WTC11 (cell line): ENCODE measurements at regions not wholly inside any gene's neighbourhood (a gene's known extent, or its start where the extent isn't known, plus 50 kb on each side); places are given as distances from the start of the nearest gene placed in this dataset.

Experiments used
- ATAC-seq: fragments of 200-7000 bp; cut with Tn5 transposase; 2 replicates; pipeline ENCODE4 v1.10.0; 2021; ENCODE audit warnings: mild to moderate bottlenecking, moderate library complexity
- CTCF ChIA-PET: fragments of 300-600 bp; sonication (Branson Sonifier 250); formaldehyde crosslinking; loops from one replicate; lab custom pipeline; 2021; ENCODE audit warnings: antibody characterized with exemption; lab: Charles Lee
- POLR2A ChIA-PET: fragments of 350-600 bp; sonication (Branson Sonifier 250); formaldehyde crosslinking; loops from one replicate; lab custom pipeline; 2021; ENCODE audit warnings: antibody characterized with exemption; lab: Charles Lee
- DNase-seq: peaks from one replicate; pipeline ENCODE4 v3.0.0; 2021; ENCODE audit warnings: low spot score
- H3K27ac Mint-ChIP-seq: 2 replicates; pipeline ENCODE4 v1.8.0; 2021; ENCODE audit warnings: mixed read lengths
- H3K27me3 Mint-ChIP-seq: 2 replicates; pipeline ENCODE4 v1.8.0; 2021; ENCODE audit warnings: low read depth, mild to moderate bottlenecking, moderate library complexity, mixed read lengths
- H3K36me3 Mint-ChIP-seq: 2 replicates; pipeline ENCODE4 v1.8.0; 2021; ENCODE audit warnings: mixed read lengths
- H3K4me1 Mint-ChIP-seq: 2 replicates; pipeline ENCODE4 v1.8.0; 2022; ENCODE audit warnings: mixed read lengths
- H3K4me3 Mint-ChIP-seq: 2 replicates; pipeline ENCODE4 v1.8.0; 2021; ENCODE audit warnings: mild to moderate bottlenecking, moderate library complexity, mixed read lengths
- H3K9me3 Mint-ChIP-seq: 2 replicates; pipeline ENCODE4 v1.8.0; 2021; ENCODE audit warnings: mixed read lengths
- ARID4B ChIP-seq: sonication (generic); formaldehyde crosslinking; IDR thresholded peaks from 2 replicates; pipeline ENCODE4 v1.8.0; 2023; ENCODE audit warnings: missing genetic modification reagents, mild to moderate bottlenecking, borderline replicate concordance
- ATF6 ChIP-seq: sonication (generic); formaldehyde crosslinking; IDR thresholded peaks from 2 replicates; pipeline ENCODE4 v1.8.1; 2023; ENCODE audit warnings: mild to moderate bottlenecking, missing genetic modification reagents
- CREB1 ChIP-seq: sonication (generic); formaldehyde crosslinking; IDR thresholded peaks from 2 replicates; pipeline ENCODE4 v1.8.0; 2023; ENCODE audit warnings: mild to moderate bottlenecking, missing genetic modification reagents
- CTCF ChIP-seq: fragments of 200-600 bp; IDR thresholded peaks from 2 replicates; pipeline ENCODE4 v1.8.0; 2022; ENCODE audit warnings: antibody characterized with exemption
- FOXP1 ChIP-seq: sonication (generic); formaldehyde crosslinking; IDR thresholded peaks from 2 replicates; pipeline ENCODE4 v1.8.0; 2022; ENCODE audit warnings: missing genetic modification reagents, mild to moderate bottlenecking, moderate library complexity, borderline replicate concordance
- GTF2I ChIP-seq: fragments of 250-450 bp; sonication (Bioruptor Pico); conservative IDR thresholded peaks from 2 replicates; pipeline ENCODE4 v1.4.0; 2021; ENCODE audit warnings: mild to moderate bottlenecking
- HMGXB4 ChIP-seq: sonication (generic); formaldehyde crosslinking; IDR thresholded peaks from 2 replicates; pipeline ENCODE4 v1.8.1; 2023; ENCODE audit warnings: mild to moderate bottlenecking, moderate library complexity, missing genetic modification reagents
- MXD4 ChIP-seq: fragments of 250-450 bp; sonication (Bioruptor Pico); IDR thresholded peaks from 2 replicates; pipeline ENCODE4 v1.8.0; 2021; ENCODE audit warnings: mild to moderate bottlenecking, moderate library complexity, borderline replicate concordance
- NFYB ChIP-seq: sonication (generic); formaldehyde crosslinking; conservative IDR thresholded peaks from 2 replicates; pipeline ENCODE4 v1.8.0; 2022; ENCODE audit warnings: low read depth, missing genetic modification reagents
- NR2C2 ChIP-seq: sonication (generic); formaldehyde crosslinking; IDR thresholded peaks from 2 replicates; pipeline ENCODE4 v1.8.0; 2022; ENCODE audit warnings: mild to moderate bottlenecking, missing genetic modification reagents
- NR3C1 ChIP-seq: sonication (generic); formaldehyde crosslinking; conservative IDR thresholded peaks from 2 replicates; pipeline ENCODE4 v1.8.1; 2023; ENCODE audit warnings: low read depth, mild to moderate bottlenecking, missing genetic modification reagents
- PREB ChIP-seq: sonication (generic); formaldehyde crosslinking; IDR thresholded peaks from 2 replicates; pipeline ENCODE4 v1.8.1; 2022; ENCODE audit warnings: mild to moderate bottlenecking, missing genetic modification reagents, moderate library complexity, borderline replicate concordance
- TP53 ChIP-seq: sonication (generic); formaldehyde crosslinking; IDR thresholded peaks from 2 replicates; pipeline ENCODE4 v1.8.1; 2023; ENCODE audit warnings: mild to moderate bottlenecking, missing genetic modification reagents
- ZBTB21 ChIP-seq: sonication (generic); formaldehyde crosslinking; IDR thresholded peaks from 2 replicates; pipeline ENCODE4 v1.8.1; 2023; ENCODE audit warnings: mild to moderate bottlenecking, missing genetic modification reagents, borderline replicate concordance
- ZNF121 ChIP-seq: sonication (generic); formaldehyde crosslinking; IDR thresholded peaks from 2 replicates; pipeline ENCODE4 v1.8.0; 2023; ENCODE audit warnings: missing genetic modification reagents
- ZNF219 ChIP-seq: sonication (generic); formaldehyde crosslinking; IDR thresholded peaks from 2 replicates; pipeline ENCODE4 v1.8.0; 2023; ENCODE audit warnings: missing genetic modification reagents, mild to moderate bottlenecking, borderline replicate concordance
- ZNF232 ChIP-seq: sonication (generic); formaldehyde crosslinking; IDR thresholded peaks from 2 replicates; pipeline ENCODE4 v1.8.0; 2022; ENCODE audit warnings: mild to moderate bottlenecking, missing genetic modification reagents
- ZNF317 ChIP-seq: sonication (generic); formaldehyde crosslinking; IDR thresholded peaks from 2 replicates; pipeline ENCODE4 v1.8.1; 2023; ENCODE audit warnings: low read depth, mild to moderate bottlenecking, moderate library complexity, missing genetic modification reagents, borderline replicate concordance
- ZNF416 ChIP-seq: fragments of 250-450 bp; sonication (Bioruptor Pico); IDR thresholded peaks from 2 replicates; pipeline ENCODE4 v1.9.0; 2021; ENCODE audit warnings: mild to moderate bottlenecking, inconsistent platforms
- ZNF425 ChIP-seq: fragments of 250-450 bp; sonication (Bioruptor Pico); conservative IDR thresholded peaks from 2 replicates; pipeline ENCODE4 v1.9.0; 2021; ENCODE audit warnings: mild to moderate bottlenecking
- ZSCAN18 ChIP-seq: fragments of 250-450 bp; sonication (Bioruptor Pico); IDR thresholded peaks from 2 replicates; pipeline ENCODE4 v2.1.2; 2022; ENCODE audit warnings: mild to moderate bottlenecking, moderate library complexity

GRCh38 chr2:139686205-139686604 lies 906.0 kb upstream of the NXPH2 start (continued):
- TF ChIP-seq FOXP1 (CRISPR knock-in tag) (no peak), GTF2I (CRISPR knock-in tag) (no peak), NR3C1 (CRISPR knock-in tag) (no peak), ARID4B (no peak), CREB1 (no peak), ZNF219 (CRISPR knock-in tag) (no peak), TP53 (no peak), ATF6 (CRISPR knock-in tag) (no peak), ZNF121 (CRISPR knock-in tag) (no peak), ZNF425 (CRISPR knock-in tag) (no peak), NFYB (CRISPR knock-in tag) (no peak)

GRCh38 chr2:139685090-139685983 lies 905.1 kb upstream of the NXPH2 start:
- Mint-ChIP-seq H3K4me3 (no peak overlapping the region), H3K27me3 (no peaks in the 10 kb centered on the region; the same call in 1 of the 2 replicates), H3K9me3 (peaks cover 19% of the 10 kb centered on the region), H3K27ac (no peak overlapping the region), H3K36me3 (peaks cover 9% of the 10 kb centered on the region), H3K4me1 (peaks cover 39% of the 10 kb centered on the region)
- POLR2A ChIA-PET: no interaction called here
- ATAC-seq (peak; percentile 95), DNase-seq (no peak)
- CTCF ChIA-PET: no interaction called here
- TF ChIP-seq HMGXB4 (CRISPR knock-in tag) (no peak), ZBTB21 (CRISPR knock-in tag) (no peak), ZNF232 (no peak), MXD4 (CRISPR knock-in tag) (no peak), ZSCAN18 (CRISPR knock-in tag) (no peak), CTCF (no peak), PREB (no peak), ZNF317 (CRISPR knock-in tag) (no peak), ZNF416 (CRISPR knock-in tag) (no peak), NR2C2 (CRISPR knock-in tag) (no peak)
